Activated naive CD8-positive, alpha-beta T cell treated with anti-CD3 and anti-CD28 coated beads, Interleukin-2, amount 50 U/mL, for 24 hours (primary cell): ENCODE measurements at regions not wholly inside any gene's neighbourhood (a gene's known extent, or its start where the extent isn't known, plus 50 kb on each side); places are given as distances from the start of the nearest gene placed in this dataset.

ENCODE experiments used
- ATAC-seq: fragments of 150-1000 bp; cut with Tn5 transposase; one replicate; pipeline ENCODE4 v1.10.0; 2021
- DNase-seq: peaks from one replicate; pipeline ENCODE4 v3.0.0; 2021
- H3K27ac Mint-ChIP-seq: one replicate; pipeline ENCODE4 v1.8.0; 2021; ENCODE audit warnings: mild to moderate bottlenecking, mixed read lengths
- H3K27me3 Mint-ChIP-seq: one replicate; pipeline ENCODE4 v1.8.0; 2021; ENCODE audit warnings: mixed read lengths
- H3K36me3 Mint-ChIP-seq: one replicate; pipeline ENCODE4 v1.8.0; 2021; ENCODE audit warnings: low read depth, mixed read lengths
- H3K4me1 Mint-ChIP-seq: one replicate; pipeline ENCODE4 v1.8.0; 2021; ENCODE audit warnings: mixed read lengths
- H3K4me3 Mint-ChIP-seq: one replicate; pipeline ENCODE4 v1.8.0; 2021; ENCODE audit warnings: mild to moderate bottlenecking, moderate library complexity, mixed read lengths
- H3K9me3 Mint-ChIP-seq: one replicate; pipeline ENCODE4 v1.8.0; 2021; ENCODE audit warnings: mixed read lengths

- H3K36me3 Mint-ChIP-seq, result no peaks in the 10 kb centered on the region
- no peaks in the 10 kb centered on the region for H3K9me3 Mint-ChIP-seq
- no peaks in the 10 kb centered on the region for H3K4me1 Mint-ChIP-seq
These were observed 698.8 kb downstream of the MATN1 start for GRCh38 chr1:30024411-30025195.

DNA sequence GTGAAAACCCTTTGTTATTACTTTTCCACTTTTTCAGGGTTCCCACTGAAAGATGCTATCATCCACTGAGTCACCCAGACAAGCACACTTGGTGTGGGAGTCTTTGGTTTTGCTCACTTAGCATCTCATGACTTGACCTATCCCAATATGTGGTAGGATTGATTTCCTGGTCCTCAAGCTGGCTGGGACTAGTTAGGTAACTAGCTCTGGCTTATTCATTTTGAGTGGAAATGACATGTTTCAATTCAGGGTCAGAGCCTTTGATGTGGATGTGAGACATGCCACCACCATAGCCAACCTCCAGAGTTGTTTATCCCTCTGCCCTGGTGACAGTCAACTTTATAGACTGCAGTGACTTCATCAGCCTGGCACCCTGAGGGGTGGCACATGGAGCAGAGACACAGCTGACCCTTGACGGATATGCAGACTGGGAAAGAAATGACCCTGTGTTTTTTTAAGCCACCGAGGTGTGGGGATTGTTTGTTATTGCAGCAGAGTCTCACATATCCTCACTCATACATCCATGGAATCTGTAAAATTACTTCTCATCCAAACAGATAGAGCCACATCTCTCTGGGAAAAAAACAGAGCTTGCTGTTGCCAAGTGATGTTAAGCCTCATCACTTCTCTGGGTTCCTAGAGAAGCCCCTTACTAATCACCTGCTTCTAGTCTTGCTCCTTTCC lies 699.9 kb downstream of the MATN1 start:
- no peak overlapping the region for H3K27ac Mint-ChIP-seq
- no peak for DNase-seq
- no peak overlapping the region for H3K4me3 Mint-ChIP-seq
- no peaks in the 10 kb centered on the region for H3K36me3 Mint-ChIP-seq
- peaks cover 30% of the 10 kb centered on the region for H3K27me3 Mint-ChIP-seq
- ATAC-seq, result peak; percentile 33
- H3K9me3 Mint-ChIP-seq, result no peaks in the 10 kb centered on the region
- no peaks in the 10 kb centered on the region for H3K4me1 Mint-ChIP-seq

More at GRCh38 chr1:30024411-30025195, 698.8 kb downstream of the MATN1 start:
- ATAC-seq, result no peak
- no peak overlapping the region for H3K4me3 Mint-ChIP-seq
- H3K27ac Mint-ChIP-seq, result no peak overlapping the region
- peaks cover 33% of the 10 kb centered on the region for H3K27me3 Mint-ChIP-seq
- DNase-seq, result no peak

DNA sequence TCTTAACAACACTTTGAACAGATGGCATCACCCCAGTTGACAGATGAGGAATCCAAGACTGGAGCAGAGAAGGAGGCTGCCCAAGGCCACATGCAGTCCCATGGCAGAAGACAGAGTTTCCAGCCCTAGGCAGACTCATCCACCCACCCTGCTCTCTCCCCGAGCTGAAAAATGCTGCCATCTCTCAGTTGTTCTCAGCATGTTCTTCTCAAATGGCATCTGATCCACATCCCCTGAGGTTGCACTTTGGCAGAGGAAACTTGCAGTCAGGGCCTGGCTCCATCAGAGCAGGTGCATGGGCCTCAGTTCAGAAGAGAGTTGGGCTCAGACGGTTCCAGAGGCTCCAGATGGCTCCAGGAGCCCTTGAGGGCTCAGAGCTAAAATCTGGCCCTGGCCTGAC lies 709.4 kb downstream of the MATN1 start:
- ATAC-seq, result no peak
- no peak overlapping the region for H3K27ac Mint-ChIP-seq
- no peak for DNase-seq
- no peak overlapping the region for H3K4me3 Mint-ChIP-seq
- H3K4me1 Mint-ChIP-seq, result no peaks in the 10 kb centered on the region
- no peaks in the 10 kb centered on the region for H3K27me3 Mint-ChIP-seq
- no peaks in the 10 kb centered on the region for H3K9me3 Mint-ChIP-seq
- no peaks in the 10 kb centered on the region for H3K36me3 Mint-ChIP-seq

DNA sequence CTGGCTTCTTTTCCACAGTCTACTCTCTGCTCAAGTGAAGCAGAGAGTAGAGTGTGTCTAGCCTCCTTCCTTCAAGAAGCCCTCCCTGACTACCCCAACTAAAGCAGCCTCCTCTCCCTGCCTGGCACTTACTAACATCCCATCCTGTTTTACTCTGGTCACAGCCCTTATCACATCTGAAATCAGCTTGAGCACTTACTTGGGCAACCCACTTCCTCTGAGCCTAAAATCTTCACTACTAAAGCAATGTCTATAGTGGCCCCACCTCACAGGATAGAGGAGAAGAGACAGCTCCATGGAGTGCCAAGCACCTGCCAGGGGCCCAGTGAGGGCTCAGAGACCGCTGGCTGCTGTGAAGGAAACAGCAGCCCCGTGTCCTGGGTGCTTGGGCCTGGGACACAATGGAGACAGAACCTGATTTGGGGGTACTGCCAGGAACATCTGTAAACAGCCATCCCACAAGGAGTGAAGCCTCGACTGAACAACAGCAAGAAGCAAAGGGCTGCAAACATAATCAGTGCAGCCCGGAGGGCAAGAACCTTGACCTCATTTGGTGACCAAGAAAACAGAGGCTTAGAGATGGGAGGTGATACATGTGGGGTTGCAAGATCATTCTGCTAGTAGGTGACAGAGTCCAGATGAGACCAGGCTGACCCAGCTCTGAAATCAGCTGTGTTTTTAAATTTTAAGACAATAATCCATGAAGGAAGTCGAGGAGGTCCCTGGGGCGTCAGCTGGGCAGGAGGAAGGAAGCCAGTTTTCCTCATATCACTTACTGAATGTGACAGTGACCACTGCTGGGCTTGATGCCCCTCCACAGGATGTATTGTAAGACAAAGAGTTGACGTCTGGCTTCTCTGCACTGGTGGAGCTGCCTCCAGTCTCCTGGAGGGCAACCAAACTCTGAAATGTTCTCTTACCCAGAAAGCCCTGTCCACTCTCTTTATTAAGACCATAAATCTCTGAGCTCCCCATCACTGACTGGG lies 710.6 kb downstream of the MATN1 start:
- DNase-seq (no peak), ATAC-seq (no peak)
- H3K36me3 Mint-ChIP-seq, result no peaks in the 10 kb centered on the region
- H3K27me3 Mint-ChIP-seq, result no peaks in the 10 kb centered on the region
- H3K27ac Mint-ChIP-seq, result no peak overlapping the region
- no peaks in the 10 kb centered on the region for H3K9me3 Mint-ChIP-seq
- no peak overlapping the region for H3K4me3 Mint-ChIP-seq
- H3K4me1 Mint-ChIP-seq, result no peaks in the 10 kb centered on the region

DNA sequence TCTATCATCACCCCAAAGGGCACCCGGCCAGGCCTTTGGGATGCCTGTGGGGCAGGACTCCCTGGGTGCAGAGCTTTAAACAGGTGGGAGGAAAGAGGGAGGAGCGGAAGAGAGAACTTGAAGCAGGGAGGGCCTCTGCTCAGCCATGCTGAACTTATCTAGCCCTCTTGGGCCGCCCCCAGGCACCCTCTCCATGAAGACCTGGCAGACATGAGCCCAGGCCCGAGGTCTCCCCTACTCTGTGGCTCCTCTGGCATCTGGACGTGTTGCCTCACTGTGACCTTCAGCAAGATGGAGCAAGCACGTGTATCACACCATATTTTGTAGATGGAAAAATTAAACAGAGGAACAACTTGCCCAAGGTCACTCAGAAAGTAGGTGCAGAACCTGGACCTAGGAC lies 711.4 kb downstream of the MATN1 start:
- H3K4me3 Mint-ChIP-seq, result no peak overlapping the region

DNA sequence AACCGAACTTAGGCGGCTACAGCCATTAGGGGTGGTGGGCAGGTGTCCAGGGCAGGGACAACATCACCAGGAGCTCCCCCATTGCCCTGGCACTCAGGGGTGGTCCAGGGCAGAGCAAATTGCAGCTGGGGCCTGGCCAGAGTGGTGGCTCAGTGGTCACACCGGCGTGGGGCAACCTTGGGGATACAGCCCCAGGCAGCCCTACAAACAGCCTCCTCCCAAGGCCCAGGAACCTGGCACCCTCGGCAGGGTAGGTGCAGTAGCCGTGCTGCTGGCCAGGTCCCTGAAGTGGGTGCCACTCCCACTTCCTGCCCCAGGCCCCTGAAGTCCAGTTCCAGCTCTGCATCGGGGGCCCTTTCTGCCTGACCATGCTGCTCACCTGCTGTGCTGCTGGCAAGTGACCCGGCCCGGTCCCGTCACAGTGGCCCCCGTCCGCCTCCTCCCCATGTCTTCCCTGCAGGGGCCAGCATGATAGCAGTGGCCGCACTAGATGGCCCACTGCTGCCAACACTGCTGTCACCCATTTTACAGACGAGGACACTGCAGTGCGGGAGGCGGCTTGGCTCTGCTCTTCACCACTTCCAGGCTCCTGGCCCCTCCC lies 712.8 kb downstream of the MATN1 start:
- no peak overlapping the region for H3K4me3 Mint-ChIP-seq
- DNase-seq (no peak), ATAC-seq (no peak)
- H3K36me3 Mint-ChIP-seq, result no peaks in the 10 kb centered on the region
- no peaks in the 10 kb centered on the region for H3K27me3 Mint-ChIP-seq
- H3K27ac Mint-ChIP-seq, result no peak overlapping the region
- H3K9me3 Mint-ChIP-seq, result no peaks in the 10 kb centered on the region
- no peaks in the 10 kb centered on the region for H3K4me1 Mint-ChIP-seq

More for the DNA sequence above, 711.4 kb downstream of the MATN1 start:
- no peaks in the 10 kb centered on the region for H3K9me3 Mint-ChIP-seq
- H3K36me3 Mint-ChIP-seq, result no peaks in the 10 kb centered on the region
- ATAC-seq (no peak), DNase-seq (no peak)
- H3K27me3 Mint-ChIP-seq, result no peaks in the 10 kb centered on the region
- H3K4me1 Mint-ChIP-seq, result no peaks in the 10 kb centered on the region
- H3K27ac Mint-ChIP-seq, result no peak overlapping the region

- ATAC-seq, result no peak
- Mint-ChIP-seq H3K4me3 (no peak overlapping the region), H3K9me3 (no peaks in the 10 kb centered on the region), H3K36me3 (no peaks in the 10 kb centered on the region), H3K4me1 (no peaks in the 10 kb centered on the region), H3K27me3 (no peaks in the 10 kb centered on the region), H3K27ac (no peak overlapping the region)
- no peak for DNase-seq
These were observed 713.7 kb downstream of the MATN1 start for GRCh38 chr1:30009720-30010119.

- no peak overlapping the region for H3K27ac Mint-ChIP-seq
These were observed 714.3 kb downstream of the MATN1 start for GRCh38 chr1:30008998-30009657.

GRCh38 chr1:30008372-30008997 lies 714.9 kb downstream of the MATN1 start:
- Mint-ChIP-seq H3K9me3 (no peaks in the 10 kb centered on the region), H3K36me3 (no peaks in the 10 kb centered on the region), H3K4me3 (no peak overlapping the region), H3K4me1 (no peaks in the 10 kb centered on the region), H3K27me3 (no peaks in the 10 kb centered on the region), H3K27ac (no peak overlapping the region)
- no peak for ATAC-seq
- no peak for DNase-seq

More at GRCh38 chr1:30008998-30009657, 714.3 kb downstream of the MATN1 start:
- H3K4me1 Mint-ChIP-seq, result no peaks in the 10 kb centered on the region
- ATAC-seq (no peak), DNase-seq (no peak)
- H3K27me3 Mint-ChIP-seq, result no peaks in the 10 kb centered on the region
- no peaks in the 10 kb centered on the region for H3K9me3 Mint-ChIP-seq
- no peak overlapping the region for H3K4me3 Mint-ChIP-seq
- no peaks in the 10 kb centered on the region for H3K36me3 Mint-ChIP-seq

- Mint-ChIP-seq H3K27me3 (peaks cover 3% of the 10 kb centered on the region), H3K9me3 (no peaks in the 10 kb centered on the region), H3K4me3 (no peak overlapping the region), H3K27ac (no peak overlapping the region), H3K36me3 (no peaks in the 10 kb centered on the region), H3K4me1 (no peaks in the 10 kb centered on the region)
- DNase-seq, result no peak
- ATAC-seq, result no peak
These were observed 717.3 kb downstream of the MATN1 start for GRCh38 chr1:30005972-30006619.

- no peaks in the 10 kb centered on the region for H3K4me1 Mint-ChIP-seq
- no peak for ATAC-seq
These were observed 721.7 kb downstream of the MATN1 start for GRCh38 chr1:30001732-30002039.

DNA sequence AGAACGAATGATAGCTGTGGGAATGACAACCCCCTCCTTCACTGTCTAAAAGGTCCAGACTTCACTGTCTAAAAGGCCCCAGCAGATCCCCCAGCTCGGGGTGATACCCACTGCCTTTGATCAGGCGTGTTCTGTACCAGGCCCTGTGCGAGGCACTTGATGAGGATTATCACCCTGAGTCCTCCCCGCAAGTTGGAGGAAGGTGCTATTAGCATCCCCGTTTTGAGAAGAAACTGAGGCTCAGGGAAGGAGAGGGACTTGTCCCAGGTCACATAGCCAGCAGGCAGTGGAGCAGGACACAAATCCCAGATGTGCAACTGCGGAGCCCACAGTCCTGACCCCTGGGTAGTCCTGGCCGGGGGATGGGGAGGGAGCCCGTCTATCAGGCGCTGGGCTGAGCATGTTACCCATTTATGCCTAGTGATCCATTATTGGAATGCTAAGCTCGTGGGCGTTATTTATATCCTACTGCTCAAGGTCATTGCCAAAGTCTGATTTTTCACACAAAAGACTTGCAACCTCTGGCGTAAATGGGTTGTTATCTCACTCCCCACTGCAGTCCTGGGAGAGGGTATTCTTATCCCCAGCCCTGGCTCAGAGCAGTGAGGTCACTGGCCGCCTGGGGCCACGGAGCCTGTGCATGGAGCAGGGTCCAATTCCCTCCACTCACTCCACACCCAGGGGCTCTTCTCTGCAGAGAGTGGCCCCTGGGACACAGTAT lies 722.2 kb downstream of the MATN1 start:
- no peak for ATAC-seq
- H3K9me3 Mint-ChIP-seq, result peaks cover 3% of the 10 kb centered on the region

More at GRCh38 chr1:30001732-30002039, 721.7 kb downstream of the MATN1 start:
- Mint-ChIP-seq H3K36me3 (no peaks in the 10 kb centered on the region), H3K27ac (no peak overlapping the region), H3K27me3 (peaks cover 3% of the 10 kb centered on the region), H3K4me3 (no peak overlapping the region), H3K9me3 (no peaks in the 10 kb centered on the region)
- no peak for DNase-seq

GRCh38 chr1:30000266-30000665 lies 723.1 kb downstream of the MATN1 start:
- Mint-ChIP-seq H3K27ac (no peak overlapping the region), H3K4me1 (no peaks in the 10 kb centered on the region), H3K36me3 (no peaks in the 10 kb centered on the region), H3K9me3 (peaks cover 7% of the 10 kb centered on the region), H3K4me3 (no peak overlapping the region), H3K27me3 (peaks cover 3% of the 10 kb centered on the region)
- ATAC-seq (no peak), DNase-seq (no peak)

More for the DNA sequence above, 722.2 kb downstream of the MATN1 start:
- no peak overlapping the region for H3K27ac Mint-ChIP-seq
- H3K27me3 Mint-ChIP-seq, result peaks cover 3% of the 10 kb centered on the region
- DNase-seq, result no peak
- no peaks in the 10 kb centered on the region for H3K4me1 Mint-ChIP-seq
- H3K4me3 Mint-ChIP-seq, result no peak overlapping the region
- no peaks in the 10 kb centered on the region for H3K36me3 Mint-ChIP-seq
